AG08395 (cell line): ENCODE measurements at regions not wholly inside any gene's neighbourhood (a gene's known extent, or its start where the extent isn't known, plus 50 kb on each side); places are given as distances from the start of the nearest gene placed in this dataset.

Source experiments
- DNase-seq: peaks from one replicate; pipeline ENCODE4 v3.0.0; 2012; ENCODE audit warnings: mixed read lengths, low spot score

DNA sequence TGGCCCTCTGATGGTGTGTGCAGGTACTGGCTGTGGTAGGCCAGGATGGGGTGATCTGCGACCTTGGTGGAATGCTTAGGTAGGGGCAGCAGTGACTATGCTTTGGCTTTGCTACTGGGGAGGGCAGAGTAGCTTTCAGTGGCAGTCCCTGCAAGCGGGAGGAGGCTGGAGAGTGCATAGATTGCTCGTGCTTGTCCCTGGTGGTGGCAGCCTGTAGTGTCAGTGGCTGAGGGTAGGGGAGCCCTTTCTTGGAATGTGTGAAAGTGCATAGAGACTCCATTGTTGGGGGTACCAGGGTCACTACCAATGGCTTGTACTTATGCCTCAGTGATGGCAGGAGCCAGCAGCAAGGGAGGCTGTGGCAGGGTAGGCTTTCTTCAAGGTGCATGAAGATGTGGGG is 582.6 kb downstream of the MRPL39 start:
- no peak for DNase-seq

DNA sequence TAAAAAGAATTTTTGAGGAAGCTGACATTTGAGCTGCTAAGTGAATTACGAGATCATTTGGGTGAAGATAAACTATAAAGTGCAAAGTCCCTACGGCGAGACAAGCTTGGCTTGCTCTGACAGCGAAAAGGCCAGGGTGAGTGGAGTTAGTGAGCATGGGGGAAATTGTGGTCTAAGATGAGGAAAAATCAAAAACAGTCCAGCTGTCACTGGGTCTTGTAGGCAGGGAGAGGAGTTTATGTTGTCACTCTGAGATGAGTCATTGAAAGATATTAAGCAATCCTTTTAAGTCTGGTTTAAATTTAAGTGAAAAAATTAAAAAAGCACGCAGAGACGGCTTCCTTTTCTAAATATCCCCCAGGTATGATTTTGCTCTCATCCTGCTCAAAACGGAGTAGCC is 601.9 kb downstream of the MRPL39 start:
- DNase-seq = peak; percentile 2

DNA sequence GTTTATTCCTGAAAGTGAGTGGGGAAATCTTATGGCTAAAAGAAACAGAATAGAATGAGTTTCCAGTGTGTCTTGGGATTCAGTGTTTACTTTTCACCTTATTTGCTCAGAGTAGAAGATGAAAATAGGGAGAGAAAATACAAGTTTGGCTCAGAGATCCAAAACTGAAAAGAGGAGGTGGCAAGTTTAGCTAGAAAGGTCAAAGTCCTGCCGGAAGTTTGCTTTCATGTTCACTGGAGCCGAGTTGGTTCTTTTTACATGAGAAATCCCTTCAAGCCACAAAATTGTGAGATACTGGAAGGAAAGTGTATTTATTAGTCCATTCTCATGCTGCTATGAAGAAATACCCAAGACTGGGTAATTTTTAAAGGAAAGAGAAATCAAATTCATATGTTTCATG is 604.6 kb downstream of the MRPL39 start:
- DNase-seq = no peak

DNA sequence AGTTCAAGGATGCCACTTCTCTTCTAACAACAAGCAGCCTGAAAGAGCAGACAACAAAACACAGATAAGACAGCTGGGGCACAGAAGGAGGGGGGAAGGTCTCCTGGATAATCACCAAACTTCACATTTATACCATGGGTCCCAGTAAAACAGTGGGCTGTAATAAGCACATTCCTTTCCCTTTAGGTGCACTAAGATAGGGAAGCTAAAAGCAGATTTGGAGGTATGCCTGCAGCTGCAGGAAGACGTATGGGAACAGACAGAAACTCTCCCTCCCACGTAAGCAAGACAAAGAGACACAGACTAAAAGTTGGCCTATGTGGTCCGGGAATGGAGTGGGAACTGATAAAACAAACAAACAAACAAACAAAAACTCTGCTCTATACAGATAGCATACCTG is 612.1 kb downstream of the MRPL39 start:
- DNase-seq = no peak

DNA sequence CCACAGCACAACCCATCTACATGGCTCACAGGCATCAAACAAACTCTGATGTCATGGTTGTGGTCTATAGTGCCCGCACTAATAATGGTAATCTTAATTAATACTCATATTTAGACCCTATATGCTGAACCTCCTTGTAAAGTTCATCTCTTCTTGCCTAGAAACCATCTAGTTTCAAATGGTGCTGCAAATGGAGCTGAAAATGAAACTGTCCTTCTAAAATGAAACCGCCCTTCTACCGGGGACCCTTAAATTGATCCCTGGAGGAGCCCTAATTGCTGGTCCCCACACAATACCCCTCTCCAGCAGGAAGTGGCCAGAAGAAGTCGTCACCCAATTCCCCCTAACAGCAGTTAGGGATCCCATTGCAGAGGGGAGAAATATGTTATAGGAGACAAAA is 612.6 kb downstream of the MRPL39 start:
- no peak for DNase-seq

DNA sequence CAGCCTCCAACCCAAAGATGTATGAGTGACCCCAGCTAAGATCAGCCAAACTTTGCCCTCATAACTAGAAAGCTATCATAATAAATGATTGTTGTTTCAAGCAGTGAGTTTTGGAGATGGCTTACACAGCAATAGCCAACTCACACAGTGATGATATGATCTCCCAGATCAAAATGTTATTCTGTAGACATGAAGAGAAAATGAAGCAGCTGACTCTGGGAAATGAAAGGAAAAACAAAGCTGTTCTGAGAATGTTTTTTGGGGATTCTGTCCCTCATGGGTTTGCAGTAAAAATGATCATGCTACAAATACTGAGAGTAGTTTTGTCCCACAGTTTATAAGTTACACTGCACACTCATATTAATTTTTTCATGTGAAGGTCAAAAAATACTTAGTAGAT is 617.8 kb downstream of the MRPL39 start:
- no peak for DNase-seq

DNA sequence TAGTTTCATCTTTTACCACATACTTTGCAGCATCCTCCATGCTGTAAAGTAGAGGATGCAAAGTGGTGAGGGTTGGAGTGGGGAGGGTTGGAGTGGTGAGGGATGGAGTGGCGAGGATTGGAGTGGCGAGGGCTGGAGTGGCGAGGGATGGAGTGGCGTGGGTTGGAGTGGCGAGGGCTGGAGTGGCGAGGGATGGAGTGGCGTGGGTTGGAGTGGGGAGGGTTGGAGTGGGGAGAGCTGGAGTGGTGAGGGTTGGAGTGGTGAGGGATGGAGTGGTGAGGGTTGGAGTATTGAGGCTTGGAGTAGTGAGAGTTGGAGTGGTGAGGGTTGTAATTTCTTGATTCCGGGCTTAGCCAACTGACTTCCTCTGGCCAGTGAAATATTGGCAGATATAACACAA is 618.3 kb downstream of the MRPL39 start:
- DNase-seq = no peak

DNA sequence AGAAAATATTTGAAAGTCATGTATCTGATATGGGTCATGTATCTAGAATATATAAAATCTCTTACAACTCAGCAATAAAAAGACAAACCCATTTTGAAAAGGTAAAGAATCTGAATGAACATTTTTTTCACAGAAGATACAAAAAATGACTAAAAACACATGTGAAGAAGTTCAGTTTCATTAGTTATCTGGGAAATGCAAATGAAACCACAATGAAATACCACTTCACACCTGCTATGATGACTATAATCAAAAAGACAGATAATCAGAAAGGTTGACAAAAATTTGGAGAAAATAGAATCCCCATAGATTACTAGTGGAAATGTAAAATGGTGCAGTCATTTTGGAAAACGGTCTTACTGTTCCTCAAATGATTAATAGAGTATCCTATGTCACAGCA is 631.0 kb downstream of the MRPL39 start:
- DNase-seq = no peak

DNA sequence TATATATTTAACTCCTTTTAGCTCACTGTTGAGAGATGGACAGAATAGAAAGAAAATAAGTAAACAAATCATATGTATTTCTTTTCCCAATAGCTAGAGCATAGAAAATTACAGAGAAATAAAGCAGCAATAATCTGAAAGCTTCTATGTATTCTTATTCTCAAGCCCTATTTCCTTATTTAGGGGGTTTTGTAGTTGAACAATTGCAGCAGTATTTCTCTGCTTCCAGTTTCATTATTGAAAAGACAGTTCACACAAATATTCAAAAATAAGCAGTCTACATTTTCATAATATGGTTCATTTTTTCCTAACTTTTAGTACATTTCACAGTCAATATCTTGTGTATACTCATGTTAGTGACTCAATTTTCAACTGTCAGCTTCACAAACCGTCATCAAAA is 638.2 kb downstream of the MRPL39 start:
- no peak for DNase-seq

DNA sequence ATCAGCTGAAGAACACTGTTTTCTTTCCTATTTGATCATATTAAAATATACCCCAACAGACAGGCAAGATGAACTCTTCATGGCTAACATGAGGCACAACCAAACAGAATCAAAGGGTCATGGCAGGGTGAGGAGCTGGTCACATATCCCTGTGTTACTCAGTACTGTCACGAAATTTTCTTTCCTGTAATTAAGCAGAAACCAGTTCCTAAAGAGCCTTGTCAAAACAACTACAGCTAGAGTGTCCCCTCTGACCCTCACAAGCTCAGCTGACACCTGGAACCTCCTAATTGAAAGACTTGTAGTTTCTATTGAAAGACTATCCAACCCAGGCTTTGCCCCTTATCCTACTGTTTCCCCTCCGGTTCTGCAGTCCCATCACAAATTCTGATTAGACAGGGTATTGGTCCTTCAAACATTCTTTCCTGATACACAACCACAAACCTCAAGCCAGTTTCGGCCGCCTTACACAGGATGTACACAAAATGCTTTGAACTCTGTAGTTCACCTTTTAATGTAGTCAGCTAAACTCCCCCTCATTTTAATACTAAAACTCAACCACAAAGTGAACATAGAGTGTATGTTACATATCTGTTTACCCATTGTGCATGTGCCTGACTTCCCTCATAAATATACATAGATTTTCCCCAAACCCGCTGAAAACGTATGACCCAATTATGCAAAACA is 651.9 kb downstream of the MRPL39 start:
- no peak for DNase-seq

DNA sequence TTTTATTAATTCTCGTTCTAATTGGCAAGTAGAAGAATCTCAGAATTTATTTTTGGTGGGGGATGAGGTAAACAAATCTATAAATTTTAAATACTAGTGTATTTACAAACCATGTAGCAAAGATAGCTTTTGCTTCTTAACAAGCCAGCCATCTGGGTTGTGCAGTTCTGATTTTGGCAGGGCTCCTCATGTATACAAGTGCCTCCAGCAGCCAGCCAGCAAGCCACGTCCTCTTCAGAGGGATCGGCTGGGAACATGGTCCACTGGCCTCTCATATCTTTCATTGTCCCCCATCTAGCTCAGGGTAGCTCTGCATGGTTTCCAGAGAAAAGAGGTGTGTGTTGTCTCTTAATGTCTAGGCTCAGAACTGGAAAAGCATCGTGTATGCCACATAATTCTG is 659.1 kb downstream of the MRPL39 start:
- DNase-seq = no peak

DNA sequence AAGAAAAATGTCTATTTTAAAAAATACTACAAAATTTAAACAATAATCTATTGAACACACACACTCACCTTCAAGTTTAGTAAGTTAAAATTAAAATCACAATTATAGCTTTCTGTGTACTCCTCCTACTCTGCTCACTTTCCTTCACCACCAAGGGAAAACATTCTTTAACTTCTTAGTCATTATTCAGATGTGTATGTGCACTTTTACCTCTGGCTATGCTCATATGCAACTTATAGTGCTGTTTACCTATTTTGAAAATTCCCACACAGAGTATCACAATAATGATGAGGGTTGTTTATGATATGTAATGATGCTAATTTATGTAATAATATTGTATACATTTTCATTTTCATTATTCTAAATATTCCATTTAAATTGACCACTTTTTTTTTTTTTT is 661.4 kb downstream of the MRPL39 start:
- no peak for DNase-seq

DNA sequence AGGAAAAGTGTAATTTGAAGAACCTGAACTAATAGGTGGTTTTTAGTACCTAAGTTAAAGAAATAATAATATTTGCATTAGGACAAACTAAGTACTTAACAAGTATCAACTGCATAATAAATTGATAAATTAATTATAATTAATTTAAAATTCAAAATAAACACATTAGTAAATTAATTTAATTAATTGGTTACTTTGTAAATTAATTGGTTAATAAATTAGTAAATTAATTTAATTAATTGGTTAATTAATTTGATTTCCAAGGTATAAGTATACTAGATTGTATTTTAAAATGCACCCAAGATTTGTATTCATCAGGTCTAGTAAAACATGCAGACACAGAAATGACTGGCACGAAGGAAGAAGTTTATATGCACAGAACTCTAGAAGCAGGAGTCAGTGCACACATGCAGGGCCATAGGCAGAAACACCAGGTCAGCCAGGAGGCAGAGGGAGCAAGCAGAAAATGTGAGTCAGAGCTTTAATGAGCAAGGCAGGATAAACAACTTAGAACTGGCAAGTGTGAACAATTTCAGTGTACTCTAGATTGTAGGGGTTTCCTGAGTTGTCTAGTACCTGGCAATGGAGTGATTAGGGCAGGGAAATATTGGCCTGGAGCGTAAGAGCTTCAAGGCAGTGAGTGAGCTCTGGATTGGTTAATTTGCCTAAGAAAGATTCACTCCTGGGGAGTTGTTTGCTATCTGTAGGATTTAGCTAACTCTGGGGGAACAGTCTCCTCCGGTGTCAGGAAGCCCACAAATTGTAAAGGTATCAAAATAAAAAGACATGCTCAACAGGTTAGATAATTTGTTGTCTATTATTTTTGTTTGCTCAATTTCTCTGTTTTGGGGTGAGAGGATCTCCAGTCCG is 665.7 kb downstream of the MRPL39 start:
- no peak for DNase-seq

DNA sequence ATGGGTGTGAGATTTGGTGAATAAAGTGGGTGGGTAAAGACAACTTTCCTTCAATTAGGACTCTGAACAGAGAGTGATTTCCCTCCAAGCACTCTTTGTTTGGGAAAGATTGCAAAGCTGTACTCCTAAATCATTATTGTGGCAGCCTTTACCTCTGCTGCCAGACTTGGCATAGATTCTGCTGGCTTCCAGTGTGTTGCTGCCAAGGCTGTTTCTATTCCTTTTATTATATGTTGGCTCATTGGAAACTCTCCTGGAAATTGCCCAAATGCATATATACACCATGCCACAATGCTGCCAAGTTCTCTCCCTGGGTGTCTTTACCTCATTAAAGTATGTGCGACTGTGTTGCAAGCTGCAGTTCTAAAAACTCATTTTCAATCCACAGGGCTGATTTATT is 668.0 kb downstream of the MRPL39 start:
- DNase-seq = no peak

DNA sequence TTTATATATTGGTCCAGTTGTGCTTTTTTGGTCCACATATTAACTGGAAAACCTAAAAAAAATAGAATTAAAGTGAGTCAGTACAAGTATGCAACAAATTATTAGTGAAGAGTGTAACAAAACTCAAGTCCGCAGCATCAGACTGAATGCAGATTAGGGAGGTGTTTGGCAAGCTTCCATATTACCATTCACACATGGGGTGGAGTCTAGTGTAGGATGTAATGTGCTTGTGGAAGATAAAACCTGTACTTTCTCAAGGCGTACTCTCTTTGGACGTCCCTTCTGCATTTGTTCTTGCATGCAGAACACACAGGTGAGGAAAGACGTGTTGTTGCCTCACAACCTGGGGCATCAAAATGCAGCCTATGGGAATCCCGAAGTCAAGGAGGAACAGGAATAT is 668.7 kb downstream of the MRPL39 start:
- no peak for DNase-seq

DNA sequence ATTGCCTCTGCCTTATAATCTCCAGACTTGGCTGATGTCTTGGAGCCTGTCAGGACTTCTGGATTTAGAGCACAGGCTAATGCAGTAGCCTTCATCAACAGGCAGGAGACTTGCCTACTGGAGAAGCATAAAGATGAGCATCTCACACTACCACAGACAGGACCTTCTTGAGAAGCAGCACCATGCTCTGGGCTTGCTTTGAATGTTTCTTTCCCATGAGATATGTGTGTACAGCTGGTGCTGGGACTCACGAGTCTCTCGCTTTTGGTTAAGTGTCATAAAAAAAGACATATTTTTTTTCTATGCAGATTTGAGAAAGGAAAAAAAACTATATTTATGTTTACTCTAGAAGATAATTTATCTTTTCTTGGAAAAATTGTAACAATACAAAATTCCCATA is 671.3 kb downstream of the MRPL39 start:
- DNase-seq = no peak

DNA sequence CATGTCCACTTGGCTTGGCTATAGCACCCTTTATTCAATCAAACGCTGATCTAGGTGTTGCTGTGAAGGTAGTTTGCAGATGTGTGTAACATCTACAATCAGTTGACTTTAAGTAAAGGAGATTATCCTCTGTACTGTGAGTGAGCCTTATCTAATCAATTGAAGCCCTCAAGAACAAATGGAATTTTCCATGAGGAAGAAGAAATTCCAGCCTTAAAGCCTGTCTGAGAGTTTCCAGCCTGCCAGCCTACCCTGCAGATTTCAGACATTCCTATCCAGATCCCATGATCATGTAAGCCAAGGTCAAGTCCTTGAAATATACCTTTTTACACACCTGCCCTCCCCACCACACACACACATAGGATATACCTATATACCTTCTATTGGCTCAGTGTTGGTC is 696.7 kb downstream of the MRPL39 start:
- no peak for DNase-seq

DNA sequence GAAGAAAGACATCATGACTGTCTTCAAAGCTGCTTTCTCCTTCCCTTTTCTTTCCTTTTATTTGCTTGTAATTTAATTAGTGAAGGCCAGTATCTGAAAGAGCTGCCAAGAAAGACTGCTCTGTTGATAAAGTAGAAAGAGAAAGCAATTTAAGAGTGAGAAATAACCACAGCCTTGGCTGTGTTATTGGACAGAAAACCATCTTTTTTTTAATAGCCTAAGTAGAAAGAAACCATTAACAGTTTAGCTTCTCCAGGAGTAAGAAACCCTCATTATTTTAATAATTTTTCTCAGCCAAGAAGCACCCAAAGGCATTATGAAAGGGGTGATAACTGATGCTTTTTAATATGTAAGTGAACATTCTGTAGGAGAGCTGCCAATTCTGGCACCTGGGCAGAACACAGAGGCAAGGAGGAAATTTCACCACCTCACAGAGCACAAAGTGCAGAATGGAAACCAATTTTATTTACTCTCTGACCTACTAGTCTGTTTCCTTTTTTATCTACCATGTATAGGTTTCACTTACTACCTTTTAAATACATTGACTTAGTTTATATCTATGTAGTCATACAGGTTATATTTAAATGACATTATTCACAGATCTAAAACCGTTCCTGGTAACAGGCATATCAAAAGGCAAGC is 703.2 kb downstream of the MRPL39 start:
- DNase-seq = no peak

DNA sequence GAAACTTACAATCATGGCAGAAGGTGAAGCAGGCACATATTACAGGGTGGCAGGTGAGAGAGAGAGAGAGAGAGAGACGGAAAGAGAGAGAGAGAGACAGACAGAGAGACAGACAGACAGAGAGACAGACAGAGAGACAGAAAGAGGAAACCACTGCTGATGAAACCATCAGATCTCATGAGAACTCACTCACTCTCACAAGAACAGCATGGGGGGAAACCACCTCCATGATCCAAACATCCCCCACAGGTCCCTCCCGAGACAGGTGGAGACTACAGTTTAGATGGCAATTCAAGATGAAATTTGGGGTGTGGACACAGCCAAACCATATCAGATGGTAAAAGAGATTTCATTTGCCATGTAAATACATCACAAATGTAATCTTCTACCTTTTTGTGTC is 708.1 kb downstream of the MRPL39 start:
- DNase-seq = no peak

DNA sequence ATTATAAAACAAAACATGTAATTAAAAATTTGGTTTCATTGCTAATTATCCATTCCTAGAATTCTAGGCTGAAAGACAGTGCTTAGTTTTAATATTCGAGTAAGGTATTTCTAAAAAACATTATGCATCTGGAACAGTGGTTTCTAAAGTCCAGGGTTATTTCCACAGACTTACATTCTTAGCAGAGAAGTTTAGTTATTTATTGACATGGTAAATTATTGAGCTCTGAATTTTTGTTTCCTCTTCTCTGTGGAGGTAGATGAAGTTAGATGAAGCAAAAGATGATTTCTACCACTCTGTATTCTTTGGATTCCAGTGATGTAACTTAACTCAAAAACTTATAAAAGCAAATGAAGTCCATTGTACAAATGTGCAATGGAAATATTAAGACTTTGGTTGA is 709.4 kb downstream of the MRPL39 start:
- DNase-seq = no peak

DNA sequence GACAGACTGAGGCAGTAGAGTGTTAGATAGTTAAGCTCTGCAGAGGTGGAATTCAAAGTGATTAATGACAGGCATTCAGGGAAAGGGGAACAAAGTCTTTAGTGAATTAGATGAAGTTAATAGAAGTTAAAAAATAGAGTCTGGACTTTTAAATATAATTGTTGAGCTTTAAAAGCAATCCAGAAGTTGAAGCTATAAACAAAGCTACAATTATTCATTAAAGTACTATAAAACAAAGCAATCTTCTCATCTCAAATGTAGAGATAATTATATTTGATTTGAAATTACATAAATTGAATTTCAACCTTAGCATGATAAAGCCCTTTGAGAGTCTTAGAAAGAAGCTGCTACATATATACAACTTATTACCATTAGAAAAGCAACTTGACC is 710.6 kb downstream of the MRPL39 start:
- DNase-seq = no peak

DNA sequence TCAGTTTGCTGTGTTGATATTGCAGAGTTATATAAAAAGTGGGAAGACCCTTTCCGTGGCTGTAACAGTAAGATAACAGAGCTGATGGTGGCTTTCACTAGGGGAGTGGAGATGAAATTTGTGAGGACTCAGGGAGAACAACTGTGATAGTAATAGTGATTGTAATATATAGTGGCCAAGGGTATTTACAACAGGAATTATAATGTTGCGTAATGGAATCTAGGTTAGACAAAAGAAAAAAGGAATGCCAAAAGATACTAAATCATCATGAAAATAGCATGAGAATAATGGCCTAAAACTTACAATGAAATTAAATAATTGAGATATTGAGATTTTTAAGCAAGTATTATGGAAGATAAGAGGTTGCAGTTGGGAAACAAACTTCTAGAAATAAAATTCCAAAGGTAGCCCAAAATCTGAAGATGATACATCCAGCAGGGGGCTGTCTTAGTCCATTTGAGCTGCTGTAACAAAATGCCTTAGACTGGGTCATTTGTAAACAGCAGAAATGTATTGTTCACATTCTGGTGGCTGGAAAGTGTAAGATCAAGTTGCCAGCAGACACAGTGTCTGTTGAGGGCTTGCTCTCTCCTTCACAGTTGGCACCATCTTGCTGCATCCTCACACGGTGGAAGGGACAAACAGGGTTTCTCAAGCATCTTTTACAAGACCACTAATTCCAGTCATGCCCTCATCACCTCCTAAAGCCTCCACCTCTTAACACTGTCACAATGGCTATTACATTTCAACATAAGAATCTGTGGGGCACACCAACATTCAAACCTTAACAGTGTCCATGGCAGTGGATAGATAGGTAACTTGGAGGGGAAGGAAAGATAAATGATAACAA is 711.2 kb downstream of the MRPL39 start:
- peak; percentile 2 for DNase-seq
